ENCODE measurements at regions not wholly inside any gene's neighbourhood (a gene's known extent, or its start where the extent isn't known, plus 50 kb on each side); places are given as distances from the start of the nearest gene placed in this dataset.

DNA sequence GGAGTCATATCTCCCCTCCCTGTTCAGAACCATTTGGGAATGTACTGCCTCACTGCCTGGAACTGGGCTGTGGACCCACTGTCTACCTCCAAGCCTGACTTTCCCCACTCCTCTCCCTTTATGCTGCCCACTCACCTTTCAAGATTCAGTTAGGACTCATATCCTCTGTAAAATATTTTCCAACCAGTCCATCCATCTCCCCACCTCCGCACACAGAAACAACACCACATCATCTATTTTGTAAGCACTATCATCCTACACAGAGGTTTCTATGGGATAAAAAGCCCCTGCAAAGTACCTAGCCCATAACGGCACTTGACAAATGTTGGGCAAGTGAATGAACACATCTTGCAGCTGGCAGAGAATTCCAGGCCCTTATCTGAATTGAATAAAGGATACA lies 250.8 kb downstream of the ANAPC1 start:
- no peak for DNase-seq

GRCh38 chr2:111633643-111634042 lies 250.3 kb downstream of the ANAPC1 start:
- no peak for DNase-seq

DNA sequence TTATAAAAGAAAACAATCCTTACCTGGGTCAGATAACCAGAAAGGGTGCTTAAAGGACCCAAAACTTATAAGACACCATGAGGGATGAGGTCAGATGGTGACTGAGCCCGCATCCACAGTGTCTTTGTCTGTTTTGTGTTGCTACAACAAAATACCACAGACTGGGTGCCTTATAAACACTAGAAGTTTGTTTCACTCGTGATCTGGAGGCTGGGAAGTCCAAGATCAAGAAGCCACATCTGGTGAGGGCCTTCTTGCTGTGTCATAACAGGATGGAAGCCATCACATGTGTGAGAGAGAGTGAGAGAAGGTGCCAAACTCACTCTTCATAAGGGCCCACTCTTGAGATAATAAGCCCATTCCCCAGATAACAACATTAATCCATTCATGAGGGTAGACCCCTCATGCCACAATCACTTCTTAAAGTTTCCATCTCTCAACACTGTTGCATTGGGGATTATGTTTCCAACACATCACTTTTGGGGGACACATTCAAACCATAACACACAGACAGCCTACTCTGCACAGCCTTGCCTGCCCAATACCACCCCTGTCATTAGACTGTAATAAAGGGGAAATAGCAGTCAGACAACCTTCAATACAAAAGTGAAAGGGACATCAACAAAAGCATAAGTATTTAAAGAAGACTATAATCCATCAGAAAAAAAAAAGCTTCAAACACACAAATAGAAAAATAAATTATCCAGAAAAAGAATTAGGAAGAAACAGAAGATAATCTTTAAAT lies 249.8 kb downstream of the ANAPC1 start:
- peak; percentile 47 for DNase-seq

DNA sequence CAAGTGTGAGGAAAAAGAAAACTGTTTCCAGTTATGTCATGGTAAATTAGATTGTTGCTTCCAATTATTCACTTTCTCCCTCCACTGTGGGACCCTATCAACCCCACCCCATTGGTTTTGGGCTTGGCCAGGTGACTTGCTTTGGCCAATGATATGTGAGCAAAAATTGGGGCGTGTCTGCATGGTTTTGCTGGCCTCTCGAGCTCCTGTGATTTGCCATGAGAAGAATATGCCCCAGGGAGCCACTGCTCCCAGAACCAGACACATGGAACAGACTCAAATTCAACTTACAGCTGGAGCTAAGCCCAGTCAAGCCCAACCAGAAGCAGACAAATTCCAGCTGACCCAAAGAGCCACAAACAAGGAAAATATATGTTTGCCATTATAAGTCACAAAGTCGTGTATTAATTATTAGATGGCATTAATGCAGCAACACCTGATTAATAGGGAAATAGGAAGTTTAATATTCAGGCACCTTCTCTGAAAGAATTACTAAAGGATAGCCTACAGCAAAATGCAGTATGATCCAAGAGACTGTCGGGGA lies 248.9 kb downstream of the ANAPC1 start:
- no peak for DNase-seq

GRCh38 chr2:111636905-111637304 lies 247.1 kb downstream of the ANAPC1 start:
- DNase-seq, result no peak

DNA sequence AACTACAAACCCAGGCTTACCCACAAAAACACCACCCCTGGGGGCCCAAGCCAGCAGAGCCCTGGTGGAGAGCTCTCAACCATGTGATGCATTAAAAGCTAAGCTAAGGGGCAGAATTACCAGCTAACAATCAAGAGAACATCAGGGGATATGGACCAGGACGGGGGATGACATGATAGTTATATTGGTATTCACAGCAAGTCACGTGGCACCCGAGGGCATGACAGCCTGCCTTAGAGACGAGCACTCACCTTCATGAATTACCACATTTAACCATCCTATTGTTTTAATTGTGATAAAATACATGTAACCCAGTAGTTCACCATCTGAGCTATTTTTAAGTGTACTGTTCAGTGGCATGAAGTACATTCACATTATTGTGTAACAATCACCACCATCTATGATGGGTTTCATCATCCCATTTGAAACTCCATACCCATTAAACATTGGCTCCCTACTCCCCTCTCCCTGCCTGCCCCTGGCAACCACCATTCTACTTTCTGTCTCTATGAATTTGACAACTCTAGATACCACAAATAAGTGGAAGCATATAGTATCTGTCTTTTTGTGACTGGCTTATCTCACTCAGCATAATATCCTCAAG lies 245.6 kb downstream of the ANAPC1 start:
- DNase-seq, result no peak

GRCh38 chr2:111640480-111640879 lies 243.5 kb downstream of the ANAPC1 start:
- DNase-seq, result no peak

- peak; percentile 31 for DNase-seq
Measured at GRCh38 chr2:111642586-111643327, 241.2 kb downstream of the ANAPC1 start.

DNA sequence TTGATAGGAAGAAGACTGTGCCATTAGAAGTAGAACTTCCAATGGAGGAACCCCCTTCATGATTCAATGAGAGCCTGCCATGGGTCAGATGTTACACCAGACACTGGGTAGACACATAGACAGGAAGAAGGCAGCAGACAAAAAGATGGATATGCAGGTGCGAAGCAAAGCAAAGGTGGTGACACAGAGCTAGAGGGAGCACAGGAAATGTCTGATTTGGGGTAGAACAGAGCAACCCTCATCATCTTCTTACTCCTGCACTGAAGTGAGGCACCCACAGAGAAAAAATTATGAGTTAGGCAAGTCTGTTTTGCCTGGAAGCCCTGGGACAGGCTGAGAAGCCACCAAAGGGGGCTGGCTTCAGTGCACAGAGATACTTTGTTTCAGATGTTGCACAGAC lies 240.2 kb downstream of the ANAPC1 start:
- DNase-seq, result no peak

GRCh38 chr2:111647359-111647758 lies 236.6 kb downstream of the ANAPC1 start:
- DNase-seq, result no peak

DNA sequence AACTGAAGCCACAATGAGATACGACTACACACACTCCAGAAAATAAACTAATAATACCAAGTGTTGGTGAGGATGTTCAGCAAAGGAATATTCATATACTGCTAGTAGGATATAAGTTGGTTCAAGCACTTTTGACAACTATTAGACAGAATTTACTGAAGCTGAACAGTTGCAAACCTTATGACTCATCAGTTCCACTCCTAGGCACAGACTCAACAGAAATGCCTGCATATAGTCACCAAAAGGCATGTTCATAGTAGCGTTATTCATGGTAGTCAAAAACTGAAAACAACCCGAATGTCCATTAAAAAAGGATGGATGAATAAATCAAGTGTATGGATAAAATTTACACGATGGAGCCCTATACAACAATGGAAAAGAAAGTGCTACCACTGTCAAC lies 232.0 kb downstream of the ANAPC1 start:
- DNase-seq, result no peak

DNA sequence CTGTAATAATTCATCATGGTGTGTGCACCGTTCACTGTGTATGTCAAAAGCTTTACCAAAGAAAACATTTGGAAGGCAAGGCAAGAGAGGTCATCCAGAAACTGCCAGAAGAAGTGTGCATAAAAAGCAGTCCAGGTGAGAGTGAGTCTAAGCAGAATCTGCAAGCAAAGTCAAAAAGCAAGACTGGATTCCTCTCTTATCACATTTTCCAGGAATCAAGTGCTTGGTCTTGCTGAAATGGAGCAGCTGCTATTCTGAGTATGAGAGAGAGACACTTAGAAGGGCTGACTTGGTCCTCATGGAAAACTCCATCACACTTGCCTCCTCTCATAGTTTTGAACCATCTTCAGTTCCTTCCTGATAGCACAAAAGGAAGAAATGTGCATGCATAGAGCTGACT lies 231.3 kb downstream of the ANAPC1 start:
- DNase-seq, result no peak

GRCh38 chr2:111653103-111653624 lies 230.8 kb downstream of the ANAPC1 start:
- no peak for DNase-seq

DNA sequence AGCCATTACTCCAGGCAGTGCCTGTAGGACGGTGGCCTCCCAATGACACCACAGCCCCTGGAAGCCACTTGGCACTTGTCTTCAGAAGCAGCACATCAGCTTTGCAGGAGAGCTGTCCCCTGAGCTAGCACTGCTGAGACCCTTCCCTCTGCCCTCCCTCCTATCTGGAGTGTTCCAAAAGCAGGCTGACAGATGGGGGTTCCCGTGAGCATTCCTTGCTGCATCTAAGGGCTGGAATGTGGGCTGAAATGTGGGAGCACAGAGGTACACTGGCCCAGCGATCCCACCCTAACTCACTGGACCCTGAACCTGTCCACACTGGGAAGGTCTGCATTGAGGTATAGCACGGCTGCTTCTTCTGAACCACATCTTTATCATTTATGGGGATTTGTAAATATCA lies 230.1 kb downstream of the ANAPC1 start:
- no peak for DNase-seq

DNA sequence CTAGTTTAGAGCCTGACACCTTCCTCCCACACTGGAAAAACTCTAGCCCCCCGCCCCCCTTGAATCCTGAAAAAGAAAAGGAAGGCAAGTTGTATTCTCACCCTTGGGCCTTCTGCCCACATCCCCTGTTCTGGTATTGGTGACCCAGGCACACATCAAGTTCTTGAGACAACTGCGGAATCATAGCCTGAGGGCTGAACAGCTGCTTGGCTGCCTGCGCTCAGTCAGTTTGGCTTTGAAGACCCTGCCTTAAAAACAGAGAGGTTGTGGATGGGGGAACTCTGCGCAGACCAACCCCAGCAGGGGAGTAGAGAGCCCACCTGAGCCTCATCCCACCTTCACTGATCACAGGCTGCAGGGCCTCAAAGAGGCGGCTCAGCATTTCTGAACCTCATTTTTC lies 229.2 kb downstream of the ANAPC1 start:
- no peak for DNase-seq

- DNase-seq, result no peak
Measured at GRCh38 chr2:111656436-111656835, 227.6 kb downstream of the ANAPC1 start.

GRCh38 chr2:111656894-111657293 lies 227.1 kb downstream of the ANAPC1 start:
- DNase-seq, result no peak

- DNase-seq, result no peak
Measured at GRCh38 chr2:111657351-111657975, 226.5 kb downstream of the ANAPC1 start.

DNA sequence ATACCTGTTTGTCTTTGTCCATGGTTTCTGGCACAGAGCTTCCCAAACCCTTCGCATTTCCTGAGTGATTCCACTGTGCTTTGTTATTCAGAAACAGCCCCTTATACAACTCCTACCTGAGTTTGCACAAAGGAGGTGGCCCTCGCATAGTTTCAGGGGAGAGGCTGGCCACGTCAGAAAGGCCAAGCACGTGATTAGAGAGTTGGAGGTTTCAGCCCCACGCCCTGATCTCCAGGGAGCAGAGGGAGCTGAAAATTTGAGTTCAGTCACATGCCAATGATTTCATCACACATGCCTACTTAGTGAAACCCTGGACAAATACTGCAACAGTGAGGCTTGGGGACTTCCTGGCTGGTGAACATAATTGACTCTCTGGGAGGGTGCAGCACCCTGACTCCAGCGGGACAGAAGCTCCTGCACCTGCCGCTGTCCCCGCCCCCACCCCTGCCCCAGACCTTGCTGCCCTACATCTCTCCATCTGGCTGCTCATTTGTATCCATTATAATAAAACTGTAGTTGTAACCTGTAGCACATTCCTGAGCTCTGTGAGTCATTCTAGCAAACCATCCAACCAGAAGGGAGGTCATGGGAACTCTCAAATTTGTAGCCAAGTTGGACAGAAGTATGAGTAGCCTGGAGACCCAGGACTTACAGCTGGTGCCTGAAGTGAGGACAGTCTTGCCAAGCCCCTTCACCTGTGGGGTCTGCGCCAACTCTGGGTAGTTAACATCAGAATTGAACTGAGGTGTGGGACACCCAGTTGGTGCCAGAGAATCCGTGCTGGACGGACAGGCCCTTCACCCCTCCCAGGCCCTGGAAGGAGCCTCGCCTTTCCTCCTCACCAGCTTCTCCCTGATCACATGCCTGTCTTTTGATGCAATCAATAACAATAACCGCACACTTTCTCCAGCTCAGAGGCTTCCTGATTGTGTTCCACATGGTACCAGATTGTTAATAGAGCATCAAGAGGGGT lies 224.3 kb downstream of the ANAPC1 start:
- DNase-seq, result peak; percentile 71

DNA sequence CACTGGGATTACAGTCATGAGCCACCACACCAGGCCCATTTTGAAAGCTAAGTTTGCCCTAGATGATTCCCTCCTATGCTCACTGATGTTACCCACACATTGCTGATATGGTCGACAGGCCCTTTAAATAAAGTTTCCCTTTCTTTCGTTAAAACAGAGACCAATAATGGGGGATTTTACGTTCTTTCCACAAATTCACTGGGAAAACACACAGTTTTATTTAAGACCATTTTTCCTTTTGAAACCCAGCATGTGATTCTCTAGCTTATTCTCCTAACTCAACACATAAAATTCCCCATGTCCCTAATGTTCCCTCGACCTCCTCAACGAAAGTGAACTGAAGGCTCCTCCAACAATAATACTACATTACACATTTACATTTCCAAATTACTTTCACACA lies 223.2 kb downstream of the ANAPC1 start:
- DNase-seq, result no peak

DNA sequence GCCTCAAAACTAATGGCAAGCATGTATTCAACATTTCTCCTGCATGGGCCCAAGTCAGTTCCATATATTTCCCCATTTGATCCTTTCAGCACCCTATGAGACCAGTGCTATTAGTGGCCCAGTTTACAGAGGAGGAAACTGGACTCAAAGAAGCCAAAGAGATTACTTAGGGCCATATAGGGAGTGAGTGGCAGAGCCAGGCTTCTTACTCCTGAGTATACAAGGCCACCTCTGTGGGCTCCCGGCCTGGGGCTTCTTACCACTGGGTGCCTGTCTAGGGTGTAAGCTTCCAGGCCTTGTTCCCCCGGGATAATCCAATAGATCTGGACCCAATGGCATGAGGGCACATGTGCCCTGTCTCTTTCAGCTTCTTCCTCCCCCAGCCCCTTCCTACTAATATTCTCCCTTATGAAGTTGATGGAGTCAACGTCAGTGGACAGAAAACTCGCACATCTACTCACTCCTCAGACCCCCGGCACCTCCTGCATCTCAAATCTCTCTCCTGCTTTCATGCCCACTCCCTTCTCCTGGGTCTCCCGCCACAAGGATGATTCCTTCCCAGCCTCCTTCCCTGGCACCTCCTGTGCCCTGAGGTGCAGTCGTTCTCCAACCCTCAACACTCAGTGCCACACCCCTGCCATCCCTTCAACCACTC lies 222.6 kb downstream of the ANAPC1 start:
- DNase-seq, result no peak

All from CD4-positive, alpha-beta T cell treated with Interleukin-15 for 1 hour (primary cell).